ENCODE measurements at regions not wholly inside any gene's neighbourhood (a gene's known extent, or its start where the extent isn't known, plus 50 kb on each side); places are given as distances from the start of the nearest gene placed in this dataset.

GRCh38 chr15:80331886-80332406 is 72.2 kb upstream of the ARNT2 start:
- no peaks in the 10 kb centered on the region for H3K27me3 ChIP-seq (ENCODE audit: control insufficient read depth, insufficient read depth, low read length)

GRCh38 chr15:80333261-80333660 is 70.9 kb upstream of the ARNT2 start:
- H3K4me3 ChIP-seq (ENCODE audit: low read depth, low read length), result no peak overlapping the region
- H3K36me3 ChIP-seq (ENCODE audit: control insufficient read depth, insufficient read depth, low read length), result no peaks in the 10 kb centered on the region
- TF ChIP-seq, protein P1, sequence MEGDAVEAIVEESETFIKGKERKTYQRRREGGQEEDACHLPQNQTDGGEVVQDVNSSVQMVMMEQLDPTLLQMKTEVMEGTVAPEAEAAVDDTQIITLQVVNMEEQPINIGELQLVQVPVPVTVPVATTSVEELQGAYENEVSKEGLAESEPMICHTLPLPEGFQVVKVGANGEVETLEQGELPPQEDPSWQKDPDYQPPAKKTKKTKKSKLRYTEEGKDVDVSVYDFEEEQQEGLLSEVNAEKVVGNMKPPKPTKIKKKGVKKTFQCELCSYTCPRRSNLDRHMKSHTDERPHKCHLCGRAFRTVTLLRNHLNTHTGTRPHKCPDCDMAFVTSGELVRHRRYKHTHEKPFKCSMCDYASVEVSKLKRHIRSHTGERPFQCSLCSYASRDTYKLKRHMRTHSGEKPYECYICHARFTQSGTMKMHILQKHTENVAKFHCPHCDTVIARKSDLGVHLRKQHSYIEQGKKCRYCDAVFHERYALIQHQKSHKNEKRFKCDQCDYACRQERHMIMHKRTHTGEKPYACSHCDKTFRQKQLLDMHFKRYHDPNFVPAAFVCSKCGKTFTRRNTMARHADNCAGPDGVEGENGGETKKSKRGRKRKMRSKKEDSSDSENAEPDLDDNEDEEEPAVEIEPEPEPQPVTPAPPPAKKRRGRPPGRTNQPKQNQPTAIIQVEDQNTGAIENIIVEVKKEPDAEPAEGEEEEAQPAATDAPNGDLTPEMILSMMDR (IDR thresholded peaks at IDR 0.05; ENCODE audit: insufficient read depth, low read length, poor library complexity, severe bottlenecking), result no peak
- no peak for DNase-seq (ENCODE audit: low read depth)
- H3K27me3 ChIP-seq (ENCODE audit: control insufficient read depth, insufficient read depth, low read length), result no peaks in the 10 kb centered on the region

More at GRCh38 chr15:80331886-80332406, 72.2 kb upstream of the ARNT2 start:
- TF ChIP-seq, protein P1 (IDR thresholded peaks at IDR 0.05; ENCODE audit: insufficient read depth, low read length, poor library complexity, severe bottlenecking), result no peak
- Histone ChIP-seq H3K4me3 (ENCODE audit: low read depth, low read length) (no peak overlapping the region), H3K36me3 (ENCODE audit: control insufficient read depth, insufficient read depth, low read length) (no peaks in the 10 kb centered on the region)
- DNase-seq (ENCODE audit: low read depth), result no peak

GRCh38 chr15:80334521-80334920 is 69.7 kb upstream of the ARNT2 start:
- no peak for DNase-seq (ENCODE audit: low read depth)
- TF ChIP-seq, protein P1 (IDR thresholded peaks at IDR 0.05; ENCODE audit: insufficient read depth, low read length, poor library complexity, severe bottlenecking), result no peak

DNA sequence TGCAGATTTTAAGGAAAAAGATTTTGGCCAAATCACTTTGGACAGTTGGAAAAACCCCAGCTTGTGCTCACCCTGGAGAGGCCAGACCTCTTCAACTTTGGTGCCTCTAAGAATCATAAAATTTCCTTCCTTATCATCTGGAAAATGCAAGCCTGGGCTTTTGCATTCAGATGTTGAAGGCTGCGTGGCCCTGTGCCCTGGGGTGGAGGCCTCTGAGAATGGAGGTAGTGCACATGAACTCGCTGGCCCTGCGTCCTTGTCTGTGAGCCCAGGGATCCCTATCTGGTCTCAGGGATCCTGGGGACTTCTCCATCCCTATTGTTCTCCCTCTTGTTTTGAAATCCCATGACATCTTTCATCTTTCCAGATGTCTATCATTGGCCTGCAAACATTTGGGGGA is 64.6 kb upstream of the ARNT2 start:
- TF ChIP-seq, protein P1 (IDR thresholded peaks at IDR 0.05; ENCODE audit: insufficient read depth, low read length, poor library complexity, severe bottlenecking), result no peak
- no peaks in the 10 kb centered on the region for H3K27me3 ChIP-seq (ENCODE audit: control insufficient read depth, insufficient read depth, low read length)
- no peak overlapping the region for H3K4me3 ChIP-seq (ENCODE audit: low read depth, low read length)
- DNase-seq (ENCODE audit: low read depth), result no peak
- H3K36me3 ChIP-seq (ENCODE audit: control insufficient read depth, insufficient read depth, low read length), result no peaks in the 10 kb centered on the region

More at GRCh38 chr15:80334521-80334920, 69.7 kb upstream of the ARNT2 start:
- Histone ChIP-seq H3K27me3 (ENCODE audit: control insufficient read depth, insufficient read depth, low read length) (no peaks in the 10 kb centered on the region), H3K4me3 (ENCODE audit: low read depth, low read length) (no peak overlapping the region), H3K36me3 (ENCODE audit: control insufficient read depth, insufficient read depth, low read length) (no peaks in the 10 kb centered on the region)

- H3K36me3 ChIP-seq (ENCODE audit: control insufficient read depth, insufficient read depth, low read length), result no peaks in the 10 kb centered on the region
- H3K27me3 ChIP-seq (ENCODE audit: control insufficient read depth, insufficient read depth, low read length), result no peaks in the 10 kb centered on the region
- H3K4me3 ChIP-seq (ENCODE audit: low read depth, low read length), result no peak overlapping the region
- no peak for DNase-seq (ENCODE audit: low read depth)
- TF ChIP-seq, protein P1 (IDR thresholded peaks at IDR 0.05; ENCODE audit: insufficient read depth, low read length, poor library complexity, severe bottlenecking), result no peak
Observed at GRCh38 chr15:80342148-80342547, 62.0 kb upstream of the ARNT2 start.

GRCh38 chr15:80343554-80343992 is 60.6 kb upstream of the ARNT2 start:
- H3K4me3 ChIP-seq (ENCODE audit: low read depth, low read length), result no peak overlapping the region
- DNase-seq (ENCODE audit: low read depth), result no peak
- H3K27me3 ChIP-seq (ENCODE audit: control insufficient read depth, insufficient read depth, low read length), result no peaks in the 10 kb centered on the region
- H3K36me3 ChIP-seq (ENCODE audit: control insufficient read depth, insufficient read depth, low read length), result no peaks in the 10 kb centered on the region
- TF ChIP-seq, protein P1 (IDR thresholded peaks at IDR 0.05; ENCODE audit: insufficient read depth, low read length, poor library complexity, severe bottlenecking), result no peak

Data from kidney epithelial cell (primary cell).